Parathyroid adenoma (tissue), 2 donors: ENCODE measurements at regions not wholly inside any gene's neighbourhood (a gene's known extent, or its start where the extent isn't known, plus 50 kb on each side); places are given as distances from the start of the nearest gene placed in this dataset.

Experiments
- H2AFZ ChIP-seq: fragments of 300-600 bp; sonication (generic); one replicate; pipeline ENCODE4 v1.7.0; 2017; ENCODE audit warnings: antibody characterized with exemption, mild to moderate bottlenecking
- H3K27ac ChIP-seq: fragments of 300-600 bp; sonication (generic); one replicate; pipeline ENCODE4 v1.7.0; 2017
- H3K27me3 ChIP-seq: fragments of 300-600 bp; sonication (generic); one replicate; pipeline ENCODE4 v1.7.0; 2017; ENCODE audit warnings: low read length; ENCODE audit not compliant: control insufficient read depth, insufficient read depth
- H3K36me3 ChIP-seq: fragments of 300-600 bp; sonication (generic); one replicate; pipeline ENCODE4 v1.7.0; 2017; ENCODE audit warnings: low read length; ENCODE audit not compliant: control insufficient read depth, insufficient read depth
- H3K4me1 ChIP-seq: fragments of 300-600 bp; sonication (generic); one replicate; pipeline ENCODE4 v1.7.0; 2017; ENCODE audit warnings: control low read depth
- H3K4me2 ChIP-seq: fragments of 300-600 bp; sonication (generic); one replicate; pipeline ENCODE4 v1.7.0; 2017; ENCODE audit warnings: low read length
- H3K4me3 ChIP-seq: fragments of 300-600 bp; sonication (generic); one replicate; pipeline ENCODE4 v1.7.0; 2017; ENCODE audit warnings: low read depth, low read length
- H3K79me2 ChIP-seq: fragments of 300-600 bp; sonication (generic); one replicate; pipeline ENCODE4 v1.7.0; 2017; ENCODE audit warnings: control low read depth
- H3K9ac ChIP-seq: fragments of 300-600 bp; sonication (generic); one replicate; pipeline ENCODE4 v1.7.0; 2017; ENCODE audit warnings: mild to moderate bottlenecking
- H3K9me3 ChIP-seq: fragments of 300-600 bp; sonication (generic); one replicate; pipeline ENCODE4 v1.7.0; 2017; ENCODE audit warnings: low read length; ENCODE audit not compliant: control insufficient read depth
- TF ChIP-seq, protein P1 (sequence below): fragments of 300-600 bp; sonication (generic); IDR thresholded peaks from one replicate; pipeline ENCODE4 v1.7.0; 2017; ENCODE audit warnings: antibody characterized with exemption, mild to moderate bottlenecking
- donor health status: primary hyperparathyroidism.

DNA sequence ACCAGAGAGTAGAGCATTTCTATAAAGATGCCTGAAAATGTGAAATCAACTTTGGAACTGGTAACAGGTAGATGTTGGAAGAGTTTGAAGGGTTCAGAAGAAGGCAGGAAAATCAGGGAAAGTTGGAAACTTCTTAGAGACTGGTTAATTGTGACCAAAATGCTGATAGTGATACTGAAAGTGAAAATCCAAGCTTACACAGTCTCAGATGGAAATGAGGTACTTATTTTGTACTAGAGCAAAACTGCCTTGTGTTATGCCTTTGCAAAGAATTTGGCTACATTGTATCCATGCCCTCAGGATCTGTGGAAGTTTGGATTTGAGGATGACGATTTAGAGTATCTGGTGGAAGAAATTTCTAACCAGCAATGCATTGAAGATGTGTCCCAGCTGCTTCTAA, 430.6 kb upstream of the KCND2 start:
- no peak overlapping the region for H3K9ac ChIP-seq
- no peaks in the 10 kb centered on the region for H3K36me3 ChIP-seq
- no peak overlapping the region for H3K27ac ChIP-seq
- no peak overlapping the region for H3K4me2 ChIP-seq
- H3K27me3 ChIP-seq = no peaks in the 10 kb centered on the region
- H3K4me3 ChIP-seq = no peak overlapping the region
- H2AFZ ChIP-seq = no peak overlapping the region
- TF ChIP-seq, protein P1, sequence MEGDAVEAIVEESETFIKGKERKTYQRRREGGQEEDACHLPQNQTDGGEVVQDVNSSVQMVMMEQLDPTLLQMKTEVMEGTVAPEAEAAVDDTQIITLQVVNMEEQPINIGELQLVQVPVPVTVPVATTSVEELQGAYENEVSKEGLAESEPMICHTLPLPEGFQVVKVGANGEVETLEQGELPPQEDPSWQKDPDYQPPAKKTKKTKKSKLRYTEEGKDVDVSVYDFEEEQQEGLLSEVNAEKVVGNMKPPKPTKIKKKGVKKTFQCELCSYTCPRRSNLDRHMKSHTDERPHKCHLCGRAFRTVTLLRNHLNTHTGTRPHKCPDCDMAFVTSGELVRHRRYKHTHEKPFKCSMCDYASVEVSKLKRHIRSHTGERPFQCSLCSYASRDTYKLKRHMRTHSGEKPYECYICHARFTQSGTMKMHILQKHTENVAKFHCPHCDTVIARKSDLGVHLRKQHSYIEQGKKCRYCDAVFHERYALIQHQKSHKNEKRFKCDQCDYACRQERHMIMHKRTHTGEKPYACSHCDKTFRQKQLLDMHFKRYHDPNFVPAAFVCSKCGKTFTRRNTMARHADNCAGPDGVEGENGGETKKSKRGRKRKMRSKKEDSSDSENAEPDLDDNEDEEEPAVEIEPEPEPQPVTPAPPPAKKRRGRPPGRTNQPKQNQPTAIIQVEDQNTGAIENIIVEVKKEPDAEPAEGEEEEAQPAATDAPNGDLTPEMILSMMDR = no peak
- no peaks in the 10 kb centered on the region for H3K4me1 ChIP-seq
- H3K79me2 ChIP-seq = no peaks in the 10 kb centered on the region
- no peaks in the 10 kb centered on the region for H3K9me3 ChIP-seq

DNA sequence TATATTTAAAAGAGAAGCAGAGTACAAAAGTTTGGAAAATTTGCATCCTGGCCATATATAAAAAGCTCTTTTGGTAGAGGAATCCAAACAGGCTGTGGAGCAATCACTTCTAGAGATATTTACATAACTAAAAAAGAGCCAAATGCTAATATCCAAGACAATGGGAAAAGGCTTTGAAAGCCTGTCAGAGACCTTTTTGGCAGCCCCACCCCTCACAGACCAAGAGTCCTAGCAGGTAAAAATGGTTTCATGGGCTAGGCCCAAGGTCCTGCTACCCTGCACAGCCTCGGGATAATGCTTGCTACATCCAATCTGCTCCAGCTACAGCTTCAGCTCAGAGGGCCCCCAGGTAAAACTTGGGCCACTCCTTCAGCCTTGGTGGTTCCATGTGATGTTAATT, 430.2 kb upstream of the KCND2 start:
- H3K27ac ChIP-seq = no peak overlapping the region
- no peaks in the 10 kb centered on the region for H3K36me3 ChIP-seq
- no peaks in the 10 kb centered on the region for H3K4me1 ChIP-seq
- no peaks in the 10 kb centered on the region for H3K27me3 ChIP-seq
- TF ChIP-seq, protein P1 = no peak
- H3K4me2 ChIP-seq = no peak overlapping the region
- no peak overlapping the region for H2AFZ ChIP-seq
- H3K9ac ChIP-seq = no peak overlapping the region
- no peak overlapping the region for H3K4me3 ChIP-seq
- no peaks in the 10 kb centered on the region for H3K9me3 ChIP-seq
- no peaks in the 10 kb centered on the region for H3K79me2 ChIP-seq

DNA sequence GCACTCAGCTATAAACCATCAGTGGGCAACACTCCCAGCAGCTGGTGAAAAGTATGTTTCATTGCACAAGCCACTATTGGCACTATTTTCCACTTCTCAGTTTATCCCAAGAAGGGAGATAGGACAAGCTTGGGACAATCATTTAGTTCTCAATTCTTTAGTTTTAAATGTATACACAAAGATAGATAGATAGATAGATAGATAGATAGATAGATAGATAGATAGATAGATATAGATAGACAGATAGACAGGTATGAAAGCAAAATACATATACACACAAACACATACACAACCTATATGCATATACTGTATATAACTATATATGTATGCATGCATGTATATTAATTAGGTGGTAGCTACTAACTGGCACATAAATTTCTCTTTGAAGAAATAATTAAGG, 411.6 kb upstream of the KCND2 start:
- Histone ChIP-seq H3K36me3 (no peaks in the 10 kb centered on the region), H3K4me2 (no peak overlapping the region), H3K27ac (no peak overlapping the region), H3K9ac (no peak overlapping the region), H2AFZ (no peak overlapping the region), H3K4me1 (no peaks in the 10 kb centered on the region), H3K79me2 (no peaks in the 10 kb centered on the region), H3K4me3 (no peak overlapping the region), H3K27me3 (no peaks in the 10 kb centered on the region), H3K9me3 (no peaks in the 10 kb centered on the region)
- TF ChIP-seq, protein P1 = no peak

DNA sequence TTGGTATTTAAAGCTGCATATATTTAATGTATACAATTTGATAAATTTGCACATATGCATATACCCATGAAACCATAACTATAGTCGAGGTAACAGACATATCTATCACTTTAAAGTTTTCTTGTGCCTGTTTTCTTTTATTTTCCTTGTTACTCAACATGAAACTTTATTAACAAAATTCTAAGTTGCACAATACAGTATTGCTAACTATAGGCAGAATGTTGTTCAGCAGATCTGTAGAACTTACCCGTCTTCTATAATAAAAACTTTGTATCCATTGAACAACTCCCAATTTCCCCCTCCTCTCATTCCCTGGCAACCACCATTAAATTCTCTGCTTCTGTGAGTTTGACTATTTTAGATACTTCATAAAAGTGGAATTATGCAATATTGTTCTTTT, 404.6 kb upstream of the KCND2 start:
- H3K36me3 ChIP-seq = no peaks in the 10 kb centered on the region
- TF ChIP-seq, protein P1 = no peak
- H3K4me3 ChIP-seq = no peak overlapping the region
- H3K27me3 ChIP-seq = no peaks in the 10 kb centered on the region
- H3K9ac ChIP-seq = no peak overlapping the region
- H3K27ac ChIP-seq = no peak overlapping the region
- H3K9me3 ChIP-seq = no peaks in the 10 kb centered on the region
- no peaks in the 10 kb centered on the region for H3K79me2 ChIP-seq
- no peak overlapping the region for H3K4me2 ChIP-seq
- no peaks in the 10 kb centered on the region for H3K4me1 ChIP-seq
- H2AFZ ChIP-seq = no peak overlapping the region

DNA sequence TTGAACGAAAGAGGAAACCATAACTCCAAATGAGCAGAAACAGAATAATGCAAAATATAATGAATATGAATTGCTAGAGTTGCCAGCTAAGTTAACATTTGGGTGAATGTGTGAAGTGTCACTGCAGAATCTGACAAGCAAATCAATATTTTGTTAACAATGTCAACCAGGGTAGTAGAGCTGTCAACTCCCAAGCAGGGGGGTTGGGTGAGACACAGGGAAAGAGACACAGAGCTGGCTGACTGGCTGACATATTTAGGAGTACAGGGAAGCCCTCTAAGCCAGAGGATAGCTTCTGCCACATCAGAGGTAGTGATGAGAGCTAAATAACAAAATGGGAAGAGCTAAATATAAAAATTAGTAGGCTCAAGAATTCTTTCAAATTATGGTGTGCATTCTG, 393.1 kb upstream of the KCND2 start:
- TF ChIP-seq, protein P1 = no peak
- no peak overlapping the region for H3K4me2 ChIP-seq
- no peak overlapping the region for H3K4me3 ChIP-seq
- no peaks in the 10 kb centered on the region for H3K36me3 ChIP-seq
- H3K79me2 ChIP-seq = no peaks in the 10 kb centered on the region
- H3K27ac ChIP-seq = no peak overlapping the region
- no peak overlapping the region for H2AFZ ChIP-seq
- H3K9me3 ChIP-seq = no peaks in the 10 kb centered on the region
- H3K4me1 ChIP-seq = no peaks in the 10 kb centered on the region
- H3K9ac ChIP-seq = no peak overlapping the region
- no peaks in the 10 kb centered on the region for H3K27me3 ChIP-seq
